Uterus (tissue), 3 donors: ENCODE measurements at regions not wholly inside any gene's neighbourhood (a gene's known extent, or its start where the extent isn't known, plus 50 kb on each side); places are given as distances from the start of the nearest gene placed in this dataset.

Source experiments
- DNase-seq, 2 donors: peaks; one replicate each; pipeline ENCODE4 v3.0.0-alpha.2; 2019 to 2020
- H3K27ac ChIP-seq, 2 donors: fragments of 200-600 bp; sonication (generic); 1 replicate in 1 of 2; 2 replicates in 1 of 2; pipeline ENCODE4 v1.5.1; 2016 to 2018
- H3K27me3 ChIP-seq, 2 donors: fragments of 200-600 bp; sonication (generic); one replicate each; pipeline ENCODE4 v1.5.1; 2018 to 2019; ENCODE audit warnings: control low read depth in 1 of 2
- H3K36me3 ChIP-seq, 2 donors: fragments of 200-600 bp; sonication (generic); one replicate each; pipeline ENCODE4 v1.5.1; 2019; ENCODE audit warnings: control low read depth in 1 of 2
- H3K4me1 ChIP-seq, 2 donors: fragments of 200-600 bp; sonication (generic); one replicate each; pipeline ENCODE4 v1.5.1; 2018 to 2019; ENCODE audit warnings: control low read depth in 1 of 2
- H3K4me3 ChIP-seq, 2 donors: fragments of 200-600 bp; sonication (generic); 1 replicate in 1 of 2; 2 replicates in 1 of 2; pipeline ENCODE4 v1.5.1; 2018 to 2019; ENCODE audit warnings: mild to moderate bottlenecking in 1 of 2
- H3K9me3 ChIP-seq, 2 donors: fragments of 200-600 bp; sonication (generic); one replicate each; pipeline ENCODE4 v1.5.1; 2019; ENCODE audit warnings: control low read depth in 1 of 2
- CTCF ChIP-seq, 4 experiments: fragments of 200-600 bp in 2 of 4; fragments of 450-650 bp in 2 of 4; sonication (generic) in 2 of 4; IDR thresholded peaks; one replicate each; pipeline ENCODE4 v1.5.1; 2016 to 2019; ENCODE audit warnings: antibody characterized with exemption in 4 of 4, mild to moderate bottlenecking in 2 of 4, moderate library complexity in 1 of 4
- POLR2A ChIP-seq, 2 donors: fragments of 450-650 bp; IDR thresholded peaks; one replicate each; pipeline ENCODE4 v1.6.1; 2016; ENCODE audit warnings: antibody characterized with exemption in 2 of 2, mild to moderate bottlenecking in 1 of 2, moderate library complexity in 1 of 2
- intact Hi-C: fragments of 100-400 bp; cut with DNase I; formaldehyde crosslinking; loops from one replicate; pipeline ENCODE4 v1.15.1; 2023; ENCODE audit warnings: low total_unique reads
- donor health status: DM: yes; HTN: yes; CAD: no.

GRCh38 chr1:61597601-61598000 lies 127.3 kb downstream of the TM2D1 start:
- Histone ChIP-seq H3K27me3 (no peaks in the 10 kb centered on the region), H3K36me3 (no peaks in the 10 kb centered on the region), H3K9me3 (no peaks in the 10 kb centered on the region), H3K27ac (no peak overlapping the region), H3K4me1 (no peaks in the 10 kb centered on the region), H3K4me3 (no peak overlapping the region)
- intact Hi-C loops = no loop called here
- DNase-seq = no peak
- no peak for TF ChIP-seq CTCF (IDR thresholded peaks at IDR 0.05)
- TF ChIP-seq POLR2A (IDR thresholded peaks at IDR 0.05) = no peak

GRCh38 chr1:61593331-61593730 lies 131.6 kb downstream of the TM2D1 start:
- DNase-seq = no peak
- no peaks in the 10 kb centered on the region for H3K4me1 ChIP-seq
- H3K27ac ChIP-seq = no peak overlapping the region
- no peak for TF ChIP-seq POLR2A (IDR thresholded peaks at IDR 0.05)
- no peak for TF ChIP-seq CTCF (IDR thresholded peaks at IDR 0.05)
- no peak overlapping the region for H3K4me3 ChIP-seq
- no peaks in the 10 kb centered on the region for H3K36me3 ChIP-seq
- H3K9me3 ChIP-seq = no peaks in the 10 kb centered on the region
- H3K27me3 ChIP-seq = no peaks in the 10 kb centered on the region
- intact Hi-C loops = no loop called here

GRCh38 chr1:61591351-61591750 lies 133.6 kb downstream of the TM2D1 start:
- no peaks in the 10 kb centered on the region for H3K4me1 ChIP-seq
- H3K27me3 ChIP-seq = no peaks in the 10 kb centered on the region
- peak overlapping the region in 1 of 2 donors; percentile 3 for H3K4me3 ChIP-seq
- H3K9me3 ChIP-seq = no peaks in the 10 kb centered on the region
- no peaks in the 10 kb centered on the region for H3K36me3 ChIP-seq
- peak in 1 of 2 donors; percentile 44 for DNase-seq
- TF ChIP-seq CTCF (IDR thresholded peaks at IDR 0.05) = no peak
- no peak for TF ChIP-seq POLR2A (IDR thresholded peaks at IDR 0.05)
- intact Hi-C loops = no loop called here
- peak overlapping the region; percentile 44 to 52 for H3K27ac ChIP-seq

GRCh38 chr1:61588736-61589672 lies 135.9 kb downstream of the TM2D1 start:
- no peaks in the 10 kb centered on the region for H3K4me1 ChIP-seq
- intact Hi-C loops = no loop called here
- DNase-seq = peak; percentile 24 to 43

More at GRCh38 chr1:61588736-61589672, 135.9 kb downstream of the TM2D1 start:
- H3K36me3 ChIP-seq = no peaks in the 10 kb centered on the region
- TF ChIP-seq CTCF (IDR thresholded peaks at IDR 0.05) (peak; percentile 19 to 56 (median 42)), POLR2A (IDR thresholded peaks at IDR 0.05) (no peak)
- no peaks in the 10 kb centered on the region for H3K27me3 ChIP-seq
- H3K27ac ChIP-seq = peak overlapping the region in 1 of 2 donors; percentile 32
- H3K9me3 ChIP-seq = no peaks in the 10 kb centered on the region
- no peak overlapping the region for H3K4me3 ChIP-seq
